ENCODE measurements at regions not wholly inside any gene's neighbourhood (a gene's known extent, or its start where the extent isn't known, plus 50 kb on each side); places are given as distances from the start of the nearest gene placed in this dataset.

DNA sequence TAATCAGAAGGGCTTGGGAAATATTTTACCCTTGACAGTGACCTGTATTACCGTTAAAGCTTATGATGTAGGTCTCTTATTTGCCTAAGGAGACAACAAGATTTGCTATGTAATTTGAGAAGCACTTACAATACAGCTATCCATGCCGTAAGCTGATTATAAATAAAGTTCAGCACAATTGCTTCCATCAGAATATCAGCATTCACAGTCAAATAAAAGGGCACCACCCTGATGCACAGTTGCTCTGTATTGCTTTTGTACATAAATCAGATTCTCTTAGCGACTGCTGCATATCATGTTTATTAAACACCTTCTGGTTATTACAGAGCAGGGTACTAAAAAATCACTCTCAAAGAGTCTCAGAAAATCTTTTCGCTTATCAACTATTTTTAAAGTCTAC, 67.3 kb upstream of the VRK1 start:
- DNase-seq: no peak

- no peak for DNase-seq
Observed at GRCh38 chr14:96730386-96730785, 66.8 kb upstream of the VRK1 start.

- no peak for DNase-seq
Observed at GRCh38 chr14:96734076-96734622, 63.0 kb upstream of the VRK1 start.

- no peak for DNase-seq
Observed at GRCh38 chr14:96735526-96735925, 61.7 kb upstream of the VRK1 start.

DNA sequence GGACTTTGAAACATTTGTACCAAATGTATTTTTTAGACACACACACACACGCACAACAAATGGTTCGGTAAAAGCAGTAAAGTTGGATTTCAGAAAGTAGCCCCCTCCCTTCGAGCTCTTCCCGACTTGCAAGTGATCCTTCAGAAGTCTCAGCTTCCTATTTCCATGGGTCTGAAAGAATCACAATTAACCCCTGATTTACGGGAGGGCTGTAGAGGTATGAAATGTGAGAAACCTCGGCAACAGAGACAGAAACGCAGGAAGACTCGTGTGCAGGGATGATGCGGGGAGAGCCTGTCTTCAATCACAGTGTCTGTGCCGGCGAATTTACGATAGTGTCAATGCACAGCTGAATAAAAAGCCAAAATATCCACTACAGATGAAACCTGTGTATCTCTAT, 60.7 kb upstream of the VRK1 start:
- DNase-seq: no peak

GRCh38 chr14:96737881-96738280, 59.3 kb upstream of the VRK1 start:
- no peak for DNase-seq

GRCh38 chr14:96739200-96739910, 57.8 kb upstream of the VRK1 start:
- no peak for DNase-seq

GRCh38 chr14:96741151-96741977, 55.8 kb upstream of the VRK1 start:
- peak; percentile 85 for DNase-seq

DNA sequence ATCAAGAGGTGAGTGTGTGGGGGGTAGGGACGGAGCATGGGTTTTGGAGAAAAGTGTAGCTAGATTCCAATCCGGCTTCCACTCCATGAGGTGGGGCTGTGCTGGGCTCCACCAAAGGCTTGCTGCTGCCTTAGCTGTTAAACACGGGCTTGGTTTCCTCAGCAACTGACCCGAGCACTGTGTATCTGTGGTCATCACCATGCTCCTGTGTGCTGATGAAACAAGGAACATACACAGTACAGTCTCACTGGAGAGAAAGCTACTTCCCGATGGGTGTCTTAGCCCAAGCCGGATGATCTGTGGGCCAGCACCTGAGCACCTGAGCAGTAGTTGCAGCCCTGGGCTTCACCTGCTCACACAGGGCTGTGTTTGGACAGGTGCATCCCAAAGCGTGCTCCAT, 52.9 kb upstream of the VRK1 start:
- DNase-seq: no peak

GRCh38 chr14:96745500-96746051, 51.6 kb upstream of the VRK1 start:
- no peak for DNase-seq

GRCh38 chr14:96746101-96746500, 51.1 kb upstream of the VRK1 start:
- no peak for DNase-seq

- no peak for DNase-seq
Observed at GRCh38 chr14:96747006-96747405, 50.2 kb upstream of the VRK1 start.

Measured in right forelimb (tissue), 1 donor.